ENCODE measurements at regions not wholly inside any gene's neighbourhood (a gene's known extent, or its start where the extent isn't known, plus 50 kb on each side); places are given as distances from the start of the nearest gene placed in this dataset.

- Histone ChIP-seq H3K4me1 (no peaks in the 10 kb centered on the region), H3K27ac (no peak overlapping the region), H3K4me2 (no peak overlapping the region), H3K9me3 (peaks cover 2% of the 10 kb centered on the region; the same call in 1 of the 3 replicates), H3K4me3 (no peak overlapping the region)
- WGBS (ENCODE audit: missing lambda C conversion rate), result 3% methylated on average over 6 of the region's 6 CpGs
- POLR2A ChIA-PET, result no interaction called here
- FAIRE-seq (no peak), DNase-seq (ENCODE audit: low read depth in 1 of 2, low spot score in 1 of 2) (no peak), ATAC-seq (no peak)
- no peak for TF ChIP-seq FOSL2 (IDR thresholded peaks at IDR 0.05)
- no peak for TF ChIP-seq FOSL2 (CRISPR knock-in tag; IDR thresholded peaks at IDR 0.05)
- TF ChIP-seq HDAC2 (IDR thresholded peaks at IDR 0.05), result no peak
- no peak for TF ChIP-seq HOXA7 (CRISPR knock-in tag; IDR thresholded peaks at IDR 0.05)
- TF ChIP-seq SREBF2 (IDR thresholded peaks at IDR 0.05), result no peak
- no peak for TF ChIP-seq RCOR1 (IDR thresholded peaks at IDR 0.05; ENCODE audit: low read depth, low read length)
- no peak for TF ChIP-seq KDM5A (IDR thresholded peaks at IDR 0.05)
- TF ChIP-seq MAZ (IDR thresholded peaks at IDR 0.05; ENCODE audit: borderline replicate concordance, low read depth, low read length), result no peak
- no peak for TF ChIP-seq CEBPB (IDR thresholded peaks at IDR 0.05)
- TF ChIP-seq RFX5 (IDR thresholded peaks at IDR 0.05), result no peak
- TF ChIP-seq ZC3H11A (IDR thresholded peaks at IDR 0.05), result no peak
- TF ChIP-seq MAX (IDR thresholded peaks at IDR 0.05), result no peak
- no peak for TF ChIP-seq EHF (CRISPR knock-in tag; IDR thresholded peaks at IDR 0.05)
- TF ChIP-seq CBX2 (IDR thresholded peaks at IDR 0.05; ENCODE audit: borderline replicate concordance, low read depth), result no peak
- TF ChIP-seq ESRRA (IDR thresholded peaks at IDR 0.05; ENCODE audit: borderline replicate concordance, low read length), result no peak
- TF ChIP-seq MAFK (IDR thresholded peaks at IDR 0.05; ENCODE audit: partially characterized antibody), result no peak
- no peak for TF ChIP-seq EHMT2 (IDR thresholded peaks at IDR 0.05; ENCODE audit: low read depth)
- TF ChIP-seq USF2 (IDR thresholded peaks at IDR 0.05), result no peak
- TF ChIP-seq JUN (IDR thresholded peaks at IDR 0.05), result no peak
- TF ChIP-seq RARB (CRISPR knock-in tag; IDR thresholded peaks at IDR 0.05), result no peak
- TF ChIP-seq CTCF (IDR thresholded peaks at IDR 0.05), result no peak
- CTCF ChIA-PET, result no interaction called here
Measured at GRCh38 chr21:33155422-33155821, 74.3 kb upstream of the IFNAR2 start.

GRCh38 chr21:33157303-33157702 lies 72.4 kb upstream of the IFNAR2 start:
- Histone ChIP-seq H3K9me3 (peaks cover 2% of the 10 kb centered on the region; the same call in 1 of the 3 replicates), H3K4me3 (no peak overlapping the region), H3K4me2 (no peak overlapping the region), H3K27ac (no peak overlapping the region), H3K4me1 (no peaks in the 10 kb centered on the region)
- ChIA-PET CTCF (no interaction called here), POLR2A (no interaction called here)
- FAIRE-seq (no peak), DNase-seq (ENCODE audit: low read depth in 1 of 2, low spot score in 1 of 2) (no peak), ATAC-seq (no peak)
- TF ChIP-seq KDM5A (IDR thresholded peaks at IDR 0.05) (no peak), REST (IDR thresholded peaks at IDR 0.05) (peak; percentile 70)
- 4% methylated on average over 3 of the region's 3 CpGs for WGBS (ENCODE audit: missing lambda C conversion rate)
